NT2/D1 (cell line): ENCODE measurements at regions not wholly inside any gene's neighbourhood (a gene's known extent, or its start where the extent isn't known, plus 50 kb on each side); places are given as distances from the start of the nearest gene placed in this dataset.

ENCODE experiments used
- YY1 ChIP-seq: IDR thresholded peaks from 2 replicates; pipeline ENCODE4 v1.6.1; 2011; ENCODE audit not compliant: insufficient read length, insufficient read depth
- ZNF274 ChIP-seq: IDR thresholded peaks from 2 replicates; pipeline ENCODE4 v1.6.1; 2011; ENCODE audit warnings: mild to moderate bottlenecking, low read depth, low read length

DNA sequence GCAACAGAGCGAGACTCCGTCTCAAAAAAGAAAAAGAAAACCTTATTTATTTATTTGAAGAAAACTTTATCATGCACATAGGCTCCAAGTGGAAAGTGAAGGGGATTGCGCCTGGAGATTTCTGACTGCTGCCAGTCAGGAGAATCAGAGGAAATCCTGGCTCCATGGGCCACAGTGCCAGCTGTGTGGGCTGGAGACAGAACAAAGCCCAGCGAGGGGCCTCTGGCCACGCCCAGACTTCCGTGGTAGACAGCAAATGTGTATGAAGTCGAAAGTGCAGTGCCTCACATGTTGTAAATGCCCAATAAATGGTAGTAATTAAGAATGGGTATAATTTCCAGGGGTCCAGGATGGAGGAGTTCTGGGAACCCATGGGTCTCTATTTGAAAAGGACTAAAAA, 75.8 kb upstream of the WWC1 start:
- TF ChIP-seq YY1 (no peak), ZNF274 (no peak)
